Smooth muscle cell (in vitro differentiated cells): ENCODE measurements at regions not wholly inside any gene's neighbourhood (a gene's known extent, or its start where the extent isn't known, plus 50 kb on each side); places are given as distances from the start of the nearest gene placed in this dataset.

Experiments used
- DNase-seq: peaks from one replicate; lab custom pipeline; 2025; ENCODE audit not compliant: unreplicated experiment; lab: John Stamatoyannopoulos, UW
- H2AFZ ChIP-seq: fragments of 200-600 bp; sonication (generic); 2 replicates; pipeline ENCODE4 v1.6.0; 2016; ENCODE audit warnings: antibody characterized with exemption, low read depth, mild to moderate bottlenecking
- H3F3A ChIP-seq: fragments of 200-600 bp; sonication (generic); 2 replicates; pipeline ENCODE4 v1.6.0; 2017; ENCODE audit warnings: antibody characterized with exemption, low read depth
- H3K27ac ChIP-seq: fragments of 200-600 bp; sonication (generic); 2 replicates; pipeline ENCODE4 v1.5.1; 2016; ENCODE audit warnings: low read depth, mild to moderate bottlenecking
- H3K27me3 ChIP-seq: fragments of 200-600 bp; sonication (generic); 2 replicates; pipeline ENCODE4 v1.6.1; 2016; ENCODE audit warnings: low read depth, mild to moderate bottlenecking
- H3K36me3 ChIP-seq: fragments of 200-600 bp; sonication (generic); 2 replicates; pipeline ENCODE4 v1.5.1; 2016; ENCODE audit warnings: low read depth
- H3K4me1 ChIP-seq: fragments of 200-600 bp; sonication (generic); 2 replicates; pipeline ENCODE4 v1.5.1; 2016; ENCODE audit warnings: low read depth
- H3K4me2 ChIP-seq: fragments of 200-600 bp; sonication (generic); 2 replicates; pipeline ENCODE4 v1.6.0; 2016; ENCODE audit warnings: mild to moderate bottlenecking
- H3K4me3 ChIP-seq: fragments of 200-600 bp; sonication (generic); 2 replicates; pipeline ENCODE4 v1.5.1; 2016; ENCODE audit warnings: mild to moderate bottlenecking
- H3K79me2 ChIP-seq: fragments of 200-600 bp; sonication (generic); 2 replicates; pipeline ENCODE4 v1.6.0; 2016; ENCODE audit warnings: low read depth, mild to moderate bottlenecking
- H3K9ac ChIP-seq: fragments of 200-600 bp; sonication (generic); 2 replicates; pipeline ENCODE4 v1.6.0; 2016; ENCODE audit warnings: low read depth
- H3K9me3 ChIP-seq: fragments of 200-600 bp; sonication (generic); replicated peaks from 2 replicates; pipeline ENCODE4 v1.5.1; 2016; ENCODE audit warnings: low read depth
- H4K20me1 ChIP-seq: fragments of 200-600 bp; sonication (generic); 2 replicates; pipeline ENCODE4 v1.6.0; 2016; ENCODE audit warnings: low read depth
- CTCF ChIP-seq: fragments of 200-600 bp; sonication (generic); IDR thresholded peaks from 2 replicates; pipeline ENCODE4 v1.5.1; 2017; ENCODE audit warnings: borderline replicate concordance, mild to moderate bottlenecking, antibody characterized with exemption; ENCODE audit not compliant: insufficient read depth, poor library complexity, severe bottlenecking
- WGBS: methylation state at CpG from one replicate; pipeline ENCODE4 v1.1.7; 2016; ENCODE audit warnings: low lambda C conversion rate; 5-methylcytosine and 5-hydroxymethylcytosine counted together

- Histone ChIP-seq H3K4me2 (no peak overlapping the region), H3K36me3 (no peaks in the 10 kb centered on the region), H3K4me3 (no peak overlapping the region), H3K27ac (no peak overlapping the region), H3K9me3 (peaks cover 4% of the 10 kb centered on the region), H3K4me1 (no peaks in the 10 kb centered on the region), H3K79me2 (no peaks in the 10 kb centered on the region), H3K9ac (no peak overlapping the region), H3K27me3 (no peaks in the 10 kb centered on the region), H3F3A (no peaks in the 10 kb centered on the region), H2AFZ (no peak overlapping the region), H4K20me1 (no peaks in the 10 kb centered on the region)
- no peak for TF ChIP-seq CTCF
- no peak for DNase-seq
- WGBS, result 98% methylated on average over 4 of the region's 4 CpGs
These were observed 145.4 kb downstream of the AEBP2 start for GRCh38 chr12:19584732-19585131.

GRCh38 chr12:19588951-19589350 lies 149.7 kb downstream of the AEBP2 start:
- H3K79me2 ChIP-seq, result no peaks in the 10 kb centered on the region
- H4K20me1 ChIP-seq, result no peaks in the 10 kb centered on the region
- 86% methylated on average over 5 of the region's 5 CpGs for WGBS
- H3K27me3 ChIP-seq, result no peaks in the 10 kb centered on the region
- no peaks in the 10 kb centered on the region for H3K36me3 ChIP-seq
- H3K4me1 ChIP-seq, result no peaks in the 10 kb centered on the region
- no peak overlapping the region for H3K4me3 ChIP-seq
- H3K9ac ChIP-seq, result no peak overlapping the region
- H3K4me2 ChIP-seq, result no peak overlapping the region
- H3K27ac ChIP-seq, result no peak overlapping the region
- H2AFZ ChIP-seq, result no peak overlapping the region
- H3K9me3 ChIP-seq, result no peaks in the 10 kb centered on the region
- DNase-seq, result no peak
- no peak for TF ChIP-seq CTCF
- H3F3A ChIP-seq, result no peaks in the 10 kb centered on the region

DNA sequence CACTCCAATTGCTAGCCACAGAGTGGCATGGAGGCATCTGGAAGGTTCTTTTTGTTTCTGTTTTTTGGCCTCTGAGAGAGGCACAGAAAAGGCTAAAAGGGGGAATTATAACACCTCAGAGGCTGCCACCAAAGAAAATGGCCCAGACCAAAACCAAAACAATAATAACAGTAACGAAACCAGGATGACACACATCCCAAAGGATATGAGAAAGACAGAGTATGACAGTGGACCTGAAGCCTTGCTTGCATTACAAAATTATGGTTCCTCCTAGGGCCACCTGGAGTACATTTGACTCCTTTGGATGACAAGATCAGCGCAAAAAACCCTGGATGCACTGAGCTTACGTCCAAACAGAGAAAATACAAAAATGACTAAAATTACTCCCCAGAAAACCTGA lies 152.7 kb downstream of the AEBP2 start:
- Histone ChIP-seq H3K4me3 (no peak overlapping the region), H3F3A (no peaks in the 10 kb centered on the region), H2AFZ (no peak overlapping the region), H3K79me2 (no peaks in the 10 kb centered on the region), H4K20me1 (no peaks in the 10 kb centered on the region), H3K27ac (no peak overlapping the region), H3K9ac (no peak overlapping the region), H3K27me3 (no peaks in the 10 kb centered on the region), H3K4me1 (peaks cover 8% of the 10 kb centered on the region), H3K9me3 (no peaks in the 10 kb centered on the region), H3K4me2 (no peak overlapping the region), H3K36me3 (no peaks in the 10 kb centered on the region)
- no peak for DNase-seq
- TF ChIP-seq CTCF, result no peak
- 95% methylated on average over 3 of the region's 3 CpGs for WGBS

DNA sequence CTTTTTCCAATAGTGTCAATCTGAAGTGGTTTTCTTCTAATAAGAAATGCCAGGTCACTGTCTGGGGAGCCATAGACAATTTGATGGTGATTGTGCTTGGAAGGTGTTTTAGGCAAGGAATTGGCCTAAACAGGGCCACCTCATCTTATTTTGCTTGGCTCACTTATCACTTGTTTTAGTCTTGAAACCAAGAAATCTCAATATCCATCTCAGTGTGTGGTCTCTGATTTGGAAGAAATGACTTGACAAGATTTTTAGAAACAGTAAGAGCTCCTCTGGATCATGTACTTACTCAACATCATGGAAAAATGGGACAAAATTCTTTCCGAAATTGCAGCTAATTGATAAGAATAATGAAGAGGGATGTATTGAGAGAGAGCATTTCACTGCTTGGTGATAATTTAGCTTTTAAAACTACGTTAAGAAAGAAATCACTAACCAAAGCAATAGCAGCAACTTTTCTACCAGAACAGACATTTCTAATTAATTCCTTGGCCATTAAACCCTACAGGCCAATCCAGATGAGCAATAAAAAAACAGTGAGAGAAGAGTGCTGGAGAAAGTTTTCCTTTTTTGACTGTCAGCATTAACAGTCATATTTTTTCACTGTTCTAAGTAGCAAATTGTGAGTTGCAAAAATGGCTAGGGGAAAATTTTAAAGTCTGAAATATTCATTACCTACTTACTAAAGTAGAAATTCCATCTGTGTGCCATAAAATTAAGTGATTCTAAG lies 157.3 kb downstream of the AEBP2 start:
- Histone ChIP-seq H3K4me1 (peaks cover 23% of the 10 kb centered on the region), H3K27me3 (no peaks in the 10 kb centered on the region), H3K79me2 (no peaks in the 10 kb centered on the region), H3K9ac (no peak overlapping the region), H3F3A (no peaks in the 10 kb centered on the region), H2AFZ (no peak overlapping the region), H3K36me3 (no peaks in the 10 kb centered on the region), H3K4me2 (no peak overlapping the region), H3K4me3 (no peak overlapping the region), H3K9me3 (no peaks in the 10 kb centered on the region), H4K20me1 (no peaks in the 10 kb centered on the region), H3K27ac (no peak overlapping the region)
- WGBS, result 55% methylated on average over 2 of the region's 2 CpGs
- DNase-seq, result no peak
- TF ChIP-seq CTCF, result no peak
